ENCODE measurements at regions not wholly inside any gene's neighbourhood (a gene's known extent, or its start where the extent isn't known, plus 50 kb on each side); places are given as distances from the start of the nearest gene placed in this dataset.

- Histone ChIP-seq H3K4ac (ENCODE audit: low read depth, low read length) (no peak overlapping the region), H4K8ac (replicated peaks; ENCODE audit: insufficient read length, low read depth, low read length) (no peak overlapping the region), H3K14ac (ENCODE audit: insufficient read depth, low read length) (no peak overlapping the region), H4K5ac (ENCODE audit: insufficient read length, low read depth, low read length) (no peak overlapping the region), H3T11ph (ENCODE audit: low read length) (no peak overlapping the region), H3K79me1 (ENCODE audit: insufficient read depth, low read depth, low read length, poor library complexity, severe bottlenecking) (no peaks in the 10 kb centered on the region), H2BK20ac (ENCODE audit: low read depth, low read length, poor library complexity, severe bottlenecking) (no peak overlapping the region), H3K9me3 (ENCODE audit: control insufficient read depth, low read depth, low read length) (no peaks in the 10 kb centered on the region), H2AFZ (ENCODE audit: low read length) (no peak overlapping the region), H3K18ac (ENCODE audit: insufficient read length, low read depth, low read length) (no peak overlapping the region), H3K56ac (ENCODE audit: insufficient read length, low read depth, low read length) (no peak overlapping the region), H2BK15ac (ENCODE audit: low read depth, low read length) (no peak overlapping the region), H3K9ac (ENCODE audit: extremely low read depth, insufficient read length, low read length) (no peak overlapping the region), H2BK5ac (ENCODE audit: insufficient read length, low read length) (no peak overlapping the region), H2BK12ac (ENCODE audit: insufficient read length, low read depth, low read length) (no peak overlapping the region), H3K23ac (ENCODE audit: insufficient read length, low read depth, low read length) (no peak overlapping the region), H3K27ac (ENCODE audit: insufficient read length, low read depth, low read length) (no peak overlapping the region), H3K79me2 (ENCODE audit: insufficient read depth, low read length) (no peaks in the 10 kb centered on the region), H2BK120ac (ENCODE audit: low read depth, low read length, poor library complexity, severe bottlenecking) (no peak overlapping the region), H3K27me3 (ENCODE audit: insufficient read depth, low read length) (no peaks in the 10 kb centered on the region), H4K20me1 (ENCODE audit: control insufficient read depth, insufficient read depth, insufficient read length) (no peaks in the 10 kb centered on the region), H3K23me2 (ENCODE audit: insufficient read length, low read depth, low read length, poor library complexity, severe bottlenecking) (no peaks in the 10 kb centered on the region), H4K91ac (ENCODE audit: insufficient read length, low read depth, low read length) (no peak overlapping the region), H2AK5ac (ENCODE audit: insufficient read length, low read length) (no peak overlapping the region), H3K4me1 (ENCODE audit: insufficient read depth, low read length) (peaks cover 8% of the 10 kb centered on the region; the same call in 1 of the 2 replicates), H3K4me2 (ENCODE audit: insufficient read depth, insufficient read length, low read length) (no peak overlapping the region)
- H3K4me1 Mint-ChIP-seq = peaks cover 17 to 18% of the 10 kb centered on the region in 2 experiments
- no CpG with 5 or more reads among the region's 3 CpGs for whole genome bisulfite sequencing (ENCODE audit: extremely low coverage, insufficient read length, low lambda C conversion rate)
- no peak overlapping the region for H3K27ac Mint-ChIP-seq
- no peak for DNase-seq
- H3K4me3 Mint-ChIP-seq = no peak overlapping the region
- no peak for TF ChIP-seq CTCF (conservative IDR thresholded peaks at IDR 0.05)
- no peaks in the 10 kb centered on the region; the same call in 1 of the 2 replicates for H3K27me3 Mint-ChIP-seq (ENCODE audit: low read depth)
- peaks cover 0 to 2% (median 0%) of the 10 kb centered on the region in 3 experiments; a peak in 1 of 7 replicates for H3K36me3 Mint-ChIP-seq (ENCODE audit: insufficient read depth in 1 of 3, low read depth in 3 of 3)
- no peaks in the 10 kb centered on the region for H3K9me3 Mint-ChIP-seq
Observed at GRCh38 chr5:65098393-65098792, 329.7 kb downstream of the CWC27 start.
